Activated CD4-positive, alpha-beta T cell treated with anti-CD3 and anti-CD28 coated beads for 36 hours (primary cell): ENCODE measurements at regions not wholly inside any gene's neighbourhood (a gene's known extent, or its start where the extent isn't known, plus 50 kb on each side); places are given as distances from the start of the nearest gene placed in this dataset.
"Not testable (repeated sequence)": the region's sequence is repeated elsewhere in the genome, so short reads cannot be mapped to it uniquely, and the experiment has no call there.

ENCODE experiments used
- ATAC-seq: fragments of 200-7000 bp; cut with Tn5 transposase; one replicate; pipeline ENCODE4 v1.10.0; 2021; ENCODE audit warnings: mild to moderate bottlenecking, moderate library complexity
- CTCF ChIA-PET: fragments of 350-600 bp; sonication (Branson Sonifier 250); formaldehyde crosslinking; loops from one replicate; lab custom pipeline; 2021; ENCODE audit warnings: antibody characterized with exemption; lab: Charles Lee
- POLR2A ChIA-PET: fragments of 350-600 bp; sonication (Branson Sonifier 250); formaldehyde crosslinking; loops from one replicate; lab custom pipeline; 2021; ENCODE audit warnings: antibody characterized with exemption, inconsistent platforms; lab: Charles Lee
- DNase-seq: peaks from one replicate; pipeline ENCODE4 v3.0.0-alpha.2; 2020
- H3K27ac Mint-ChIP-seq: one replicate; pipeline ENCODE4 v1.8.0; 2021; ENCODE audit warnings: mixed read lengths
- H3K27me3 Mint-ChIP-seq: one replicate; pipeline ENCODE4 v1.8.0; 2021; ENCODE audit warnings: mixed read lengths
- H3K36me3 Mint-ChIP-seq: one replicate; pipeline ENCODE4 v1.8.0; 2021; ENCODE audit warnings: low read depth, mixed read lengths
- H3K4me1 Mint-ChIP-seq: one replicate; pipeline ENCODE4 v1.8.0; 2021; ENCODE audit warnings: mixed read lengths
- H3K4me3 Mint-ChIP-seq: one replicate; pipeline ENCODE4 v1.8.0; 2021; ENCODE audit warnings: mild to moderate bottlenecking, moderate library complexity, mixed read lengths
- H3K9me3 Mint-ChIP-seq: one replicate; pipeline ENCODE4 v1.8.0; 2021; ENCODE audit warnings: low read depth, mixed read lengths
- intact Hi-C, 2 experiments: fragments of 100-400 bp; cut with DNase I in 1 of 2; cut with micrococcal nuclease in 1 of 2; formaldehyde crosslinking; loops; one replicate each; pipeline versions ENCODE4 v1.14.2 to v1.15.1; 2022 to 2024; cut with DNase I, micrococcal nuclease

GRCh38 chr4:107349732-107350131 lies 313.6 kb upstream of the DKK2 start:
- DNase-seq = no peak
- POLR2A ChIA-PET = no interaction called here
- H3K4me1 Mint-ChIP-seq = no peaks in the 10 kb centered on the region
- CTCF ChIA-PET = interaction anchor here (0.6 kb wide), 1 partner anchor 1164 kb away, joined by 3 read pairs; no protein-coding TSS in a partner anchor
- peaks cover 7% of the 10 kb centered on the region for H3K27me3 Mint-ChIP-seq
- intact Hi-C loops = no loop called here
- H3K9me3 Mint-ChIP-seq = no peaks in the 10 kb centered on the region
- no peak overlapping the region for H3K4me3 Mint-ChIP-seq
- no peaks in the 10 kb centered on the region for H3K36me3 Mint-ChIP-seq
- no peak overlapping the region for H3K27ac Mint-ChIP-seq
- ATAC-seq = no peak

GRCh38 chr4:107349266-107349665 lies 313.2 kb upstream of the DKK2 start:
- Mint-ChIP-seq H3K36me3 (no peaks in the 10 kb centered on the region), H3K9me3 (no peaks in the 10 kb centered on the region), H3K4me3 (no peak overlapping the region), H3K27ac (no peak overlapping the region), H3K27me3 (peaks cover 7% of the 10 kb centered on the region), H3K4me1 (no peaks in the 10 kb centered on the region)
- ATAC-seq (no peak), DNase-seq (no peak)
- ChIA-PET POLR2A (no interaction called here), CTCF (no interaction called here)
- intact Hi-C loops = no loop called here

DNA sequence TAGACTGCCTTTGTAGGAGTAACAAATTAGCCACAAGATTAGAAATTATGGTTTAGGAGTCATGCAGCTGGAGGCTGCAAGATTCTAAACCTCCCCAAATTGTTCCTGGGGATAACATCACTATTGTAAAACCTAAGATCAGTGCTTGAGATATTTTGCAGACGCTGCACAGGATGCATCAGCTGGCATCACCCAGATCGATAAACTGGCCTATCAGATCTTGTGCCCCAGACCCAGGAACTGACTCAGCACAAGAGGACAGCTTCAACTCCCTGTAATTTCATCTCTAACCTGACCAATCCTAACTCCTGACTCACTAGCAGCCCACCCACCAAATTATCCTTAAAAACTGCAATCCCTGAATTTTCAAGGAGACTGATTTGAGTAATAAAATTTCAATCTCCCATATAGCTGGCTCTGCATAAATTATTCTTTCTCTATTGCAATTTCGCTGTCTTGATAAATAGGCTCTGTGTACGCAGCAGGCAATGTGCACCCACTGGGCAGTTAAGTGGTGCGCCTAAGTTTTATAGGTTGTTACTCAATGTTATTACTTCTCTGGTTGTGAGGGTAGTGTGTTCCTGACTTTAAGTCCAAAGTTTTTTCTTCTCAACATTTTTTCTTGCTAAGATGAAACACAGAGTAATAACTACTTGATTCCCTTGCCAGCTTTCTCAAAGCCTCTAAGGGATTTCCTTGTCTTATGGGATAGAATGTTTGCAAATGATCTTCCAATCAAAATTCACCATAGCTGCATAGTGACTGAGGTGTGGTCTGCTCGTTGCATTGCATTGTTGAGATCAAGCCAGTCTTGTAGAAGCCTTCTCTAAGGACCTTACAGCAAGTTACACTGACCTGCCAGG lies 312.3 kb upstream of the DKK2 start:
- no peak overlapping the region for H3K27ac Mint-ChIP-seq
- no peak for ATAC-seq
- intact Hi-C loops = no loop called here
- ChIA-PET CTCF (no interaction called here), POLR2A (no interaction called here)
- H3K4me3 Mint-ChIP-seq = no peak overlapping the region
- no peak for DNase-seq
- H3K4me1 Mint-ChIP-seq = no peaks in the 10 kb centered on the region
- peaks cover 7% of the 10 kb centered on the region for H3K27me3 Mint-ChIP-seq
- H3K9me3 Mint-ChIP-seq = no peaks in the 10 kb centered on the region
- no peaks in the 10 kb centered on the region for H3K36me3 Mint-ChIP-seq

- intact Hi-C loops = no loop called here
- no peak for ATAC-seq
- H3K27me3 Mint-ChIP-seq = peaks cover 4% of the 10 kb centered on the region
Measured at GRCh38 chr4:107333518-107333917, 297.4 kb upstream of the DKK2 start.

DNA sequence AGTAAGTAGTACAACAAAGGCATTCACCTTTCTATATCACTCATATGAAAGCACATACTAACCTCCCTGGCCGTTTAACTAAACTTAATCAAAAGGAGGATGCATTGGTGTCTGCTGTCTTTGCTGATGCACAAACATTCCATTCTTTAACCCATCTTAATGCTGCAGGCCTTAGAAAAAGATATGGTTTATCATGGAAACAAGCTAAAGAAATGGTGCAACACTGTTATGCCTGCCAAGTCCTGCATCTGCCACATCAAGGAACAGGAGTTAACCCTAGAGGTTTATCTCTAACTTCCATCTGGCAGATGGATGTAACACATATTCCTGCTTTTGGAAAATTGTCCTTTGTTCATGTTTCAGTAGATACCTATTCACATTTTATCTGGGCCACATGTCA lies 296.5 kb upstream of the DKK2 start:
- ATAC-seq, CTCF ChIA-PET, H3K36me3 Mint-ChIP-seq, H3K4me1 Mint-ChIP-seq, H3K27me3 Mint-ChIP-seq, POLR2A ChIA-PET, H3K27ac Mint-ChIP-seq, intact Hi-C loops, H3K4me3 Mint-ChIP-seq, DNase-seq: not testable (repeated sequence)
- peaks cover 12% of the 10 kb centered on the region for H3K9me3 Mint-ChIP-seq

More at GRCh38 chr4:107333518-107333917, 297.4 kb upstream of the DKK2 start:
- no peak overlapping the region for H3K27ac Mint-ChIP-seq
- no peak overlapping the region for H3K4me3 Mint-ChIP-seq
- no peak for DNase-seq
- H3K9me3 Mint-ChIP-seq = peaks cover 6% of the 10 kb centered on the region
- POLR2A ChIA-PET = no interaction called here
- CTCF ChIA-PET = no interaction called here
- no peaks in the 10 kb centered on the region for H3K36me3 Mint-ChIP-seq
- no peaks in the 10 kb centered on the region for H3K4me1 Mint-ChIP-seq

DNA sequence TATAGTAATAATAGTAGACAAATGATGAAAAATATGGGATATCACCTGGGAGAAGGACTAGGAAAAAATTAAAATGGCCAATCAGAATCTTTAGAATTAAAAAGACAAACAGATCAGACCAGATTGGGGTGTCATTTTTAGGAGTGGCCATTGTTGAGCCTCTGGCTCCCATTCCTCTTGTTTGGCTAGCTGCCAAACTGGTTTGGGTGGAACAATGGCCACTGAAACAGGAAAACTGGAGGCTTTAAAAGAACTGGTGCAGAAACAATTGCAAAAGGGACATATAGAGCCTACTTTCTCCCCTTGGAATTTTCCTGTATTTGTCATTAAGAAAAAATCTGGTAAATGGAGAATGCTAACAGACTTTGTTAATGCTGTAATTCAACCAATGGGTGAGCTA lies 294.8 kb upstream of the DKK2 start:
- intact Hi-C loops = no loop called here
- no peak overlapping the region for H3K27ac Mint-ChIP-seq
- DNase-seq (no peak), ATAC-seq (no peak)
- no peak overlapping the region for H3K4me3 Mint-ChIP-seq
- POLR2A ChIA-PET = no interaction called here
- peaks cover 3% of the 10 kb centered on the region for H3K27me3 Mint-ChIP-seq
- CTCF ChIA-PET = no interaction called here
- no peaks in the 10 kb centered on the region for H3K36me3 Mint-ChIP-seq
- H3K4me1 Mint-ChIP-seq = no peaks in the 10 kb centered on the region
- H3K9me3 Mint-ChIP-seq = peaks cover 12% of the 10 kb centered on the region

GRCh38 chr4:107319386-107319785 lies 283.3 kb upstream of the DKK2 start:
- H3K4me3 Mint-ChIP-seq = no peak overlapping the region
- H3K36me3 Mint-ChIP-seq = no peaks in the 10 kb centered on the region
- ATAC-seq (no peak), DNase-seq (no peak)
- no peaks in the 10 kb centered on the region for H3K4me1 Mint-ChIP-seq
- intact Hi-C loops = no loop called here
- ChIA-PET CTCF (no interaction called here), POLR2A (no interaction called here)
- no peaks in the 10 kb centered on the region for H3K9me3 Mint-ChIP-seq
- no peak overlapping the region for H3K27ac Mint-ChIP-seq
- peaks cover 4% of the 10 kb centered on the region for H3K27me3 Mint-ChIP-seq

DNA sequence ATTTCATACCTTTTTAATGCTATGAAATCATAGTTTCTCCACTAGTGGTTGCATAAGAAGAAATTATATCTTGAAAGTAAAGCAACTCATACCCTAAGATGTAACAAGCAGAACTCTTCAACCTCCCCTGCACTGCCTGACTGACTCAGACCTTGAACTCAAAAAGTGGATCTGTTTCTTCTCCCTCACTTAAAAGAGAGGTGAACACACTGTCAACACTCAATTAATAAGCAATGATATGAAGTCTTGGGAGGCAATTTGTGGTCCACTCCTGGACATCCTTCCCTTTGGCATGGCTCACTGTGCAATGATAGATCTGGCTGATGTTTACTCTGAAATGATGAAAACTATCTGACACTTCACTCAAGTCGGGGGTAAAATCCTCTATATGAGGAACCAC lies 282.0 kb upstream of the DKK2 start:
- CTCF ChIA-PET = no interaction called here
- H3K4me3 Mint-ChIP-seq = no peak overlapping the region
- H3K27me3 Mint-ChIP-seq = peaks cover 4% of the 10 kb centered on the region
- ATAC-seq = no peak
- DNase-seq = no peak
- H3K27ac Mint-ChIP-seq = no peak overlapping the region
- no peaks in the 10 kb centered on the region for H3K4me1 Mint-ChIP-seq
- no peaks in the 10 kb centered on the region for H3K9me3 Mint-ChIP-seq
- POLR2A ChIA-PET = no interaction called here
- H3K36me3 Mint-ChIP-seq = no peaks in the 10 kb centered on the region
- intact Hi-C loops = no loop called here

GRCh38 chr4:107317611-107318010 lies 281.5 kb upstream of the DKK2 start:
- CTCF ChIA-PET = no interaction called here
- no peaks in the 10 kb centered on the region for H3K9me3 Mint-ChIP-seq

DNA sequence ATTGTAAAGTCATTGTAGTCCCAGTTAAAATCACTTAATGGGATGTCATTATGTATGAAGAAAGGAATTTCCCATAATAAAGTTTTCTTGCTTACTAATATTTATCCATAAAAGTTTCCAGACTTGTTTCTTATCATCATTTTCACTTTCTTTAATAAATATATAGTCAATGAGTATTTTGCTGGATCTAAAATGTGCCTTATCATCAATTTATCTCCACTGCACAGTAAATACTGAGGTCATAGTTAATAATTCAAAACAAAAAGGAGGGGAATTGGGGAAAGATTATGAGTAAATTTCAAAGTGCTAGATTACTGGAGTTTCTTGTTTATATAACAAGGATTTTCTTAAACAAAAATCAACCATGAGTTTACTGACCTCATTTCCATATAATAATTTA lies 279.5 kb upstream of the DKK2 start:
- no peak overlapping the region for H3K27ac Mint-ChIP-seq
- ChIA-PET POLR2A (no interaction called here), CTCF (interaction anchor here (0.6 kb wide), 1 partner anchor 704 kb away, joined by 3 read pairs; no protein-coding TSS in a partner anchor)
- peaks cover 2% of the 10 kb centered on the region for H3K27me3 Mint-ChIP-seq
- H3K4me3 Mint-ChIP-seq = no peak overlapping the region
- H3K4me1 Mint-ChIP-seq = no peaks in the 10 kb centered on the region
- no peak for ATAC-seq
- H3K36me3 Mint-ChIP-seq = no peaks in the 10 kb centered on the region
- no peaks in the 10 kb centered on the region for H3K9me3 Mint-ChIP-seq
- intact Hi-C loops = no loop called here
- no peak for DNase-seq

More at GRCh38 chr4:107317611-107318010, 281.5 kb upstream of the DKK2 start:
- H3K27ac Mint-ChIP-seq = no peak overlapping the region
- H3K36me3 Mint-ChIP-seq = no peaks in the 10 kb centered on the region
- no peaks in the 10 kb centered on the region for H3K4me1 Mint-ChIP-seq
- H3K27me3 Mint-ChIP-seq = peaks cover 4% of the 10 kb centered on the region
- ATAC-seq (no peak), DNase-seq (no peak)
- POLR2A ChIA-PET = no interaction called here
- intact Hi-C loops = no loop called here
- H3K4me3 Mint-ChIP-seq = no peak overlapping the region

GRCh38 chr4:107314156-107314555 lies 278.0 kb upstream of the DKK2 start:
- no peak for DNase-seq
- Mint-ChIP-seq H3K27ac (no peak overlapping the region), H3K9me3 (no peaks in the 10 kb centered on the region), H3K27me3 (peaks cover 2% of the 10 kb centered on the region), H3K4me3 (no peak overlapping the region), H3K4me1 (no peaks in the 10 kb centered on the region), H3K36me3 (no peaks in the 10 kb centered on the region)
- CTCF ChIA-PET = no interaction called here
- no peak for ATAC-seq
- intact Hi-C loops = no loop called here
- POLR2A ChIA-PET = no interaction called here

DNA sequence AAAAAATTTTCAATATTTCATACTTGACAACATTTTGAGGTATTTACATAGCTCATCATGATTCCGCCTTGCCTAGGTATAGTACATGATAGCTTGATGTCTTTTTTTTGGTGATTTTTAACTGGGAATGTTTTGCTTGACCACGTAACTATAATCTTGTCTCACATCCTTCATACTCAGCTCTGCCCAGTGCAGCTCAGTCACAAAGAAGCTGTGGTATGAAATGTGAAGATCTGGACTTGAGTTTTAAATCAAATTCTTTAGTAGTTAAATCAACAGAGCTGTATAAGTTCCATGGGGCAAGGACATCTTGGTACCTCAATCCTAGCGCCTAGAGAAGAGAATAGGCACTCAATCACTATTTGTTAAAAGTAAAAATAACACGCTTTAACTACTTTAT lies 276.3 kb upstream of the DKK2 start:
- Mint-ChIP-seq H3K36me3 (no peaks in the 10 kb centered on the region), H3K9me3 (no peaks in the 10 kb centered on the region), H3K4me1 (no peaks in the 10 kb centered on the region), H3K27me3 (peaks cover 2% of the 10 kb centered on the region), H3K27ac (no peak overlapping the region), H3K4me3 (no peak overlapping the region)
- ChIA-PET POLR2A (no interaction called here), CTCF (no interaction called here)
- intact Hi-C loops = no loop called here
- ATAC-seq = no peak
- DNase-seq = no peak
